Ovary (tissue), 7 donors: ENCODE measurements at regions not wholly inside any gene's neighbourhood (a gene's known extent, or its start where the extent isn't known, plus 50 kb on each side); places are given as distances from the start of the nearest gene placed in this dataset.

Experiments used
- DNase-seq, 5 donors: peaks; one replicate each; pipeline ENCODE4 v3.0.0-alpha.2; 2019 to 2020
- H3K27ac ChIP-seq, 2 donors: fragments of 200-600 bp; one replicate each; pipeline versions ENCODE4 v1.5.1 to v1.8.0; 2019 to 2022
- H3K27me3 ChIP-seq: fragments of 200-600 bp; one replicate; pipeline ENCODE4 v1.8.0; 2022
- H3K36me3 ChIP-seq: fragments of 200-600 bp; sonication (generic); one replicate; pipeline ENCODE4 v1.5.1; 2019
- H3K4me1 ChIP-seq: one replicate; pipeline ENCODE4 v1.8.1; 2013; ENCODE audit warnings: mild to moderate bottlenecking, moderate library complexity; ENCODE audit not compliant: insufficient read depth
- H3K4me3 ChIP-seq: fragments of 200-600 bp; sonication (generic); one replicate; pipeline ENCODE4 v1.5.1; 2017
- H3K9me3 ChIP-seq, 2 donors: fragments of 200-600 bp in 1 of 2; sonication (generic) in 1 of 2; one replicate each; pipeline versions ENCODE4 v1.5.1 to v1.8.1; 2013 to 2019; ENCODE audit warnings: mild to moderate bottlenecking in 1 of 2, moderate library complexity in 1 of 2
- EP300 ChIP-seq: sonication (generic); formaldehyde crosslinking; IDR thresholded peaks from one replicate; pipeline ENCODE4 v1.6.1; 2017; ENCODE audit warnings: antibody characterized with exemption
- POLR2A ChIP-seq: fragments of 450-650 bp; IDR thresholded peaks from one replicate; pipeline ENCODE4 v1.6.1; 2017; ENCODE audit warnings: antibody characterized with exemption, mild to moderate bottlenecking, moderate library complexity
- WGBS, 3 donors: extraction: QIAGEN DNeasy Blood & Tissue Kit in 1 of 3; methylation state at CpG; one replicate each; pipeline versions ENCODE4 v1.1.5 to v1.1.7; 2013 to 2017; 5-methylcytosine and 5-hydroxymethylcytosine counted together
- intact Hi-C, 4 donors: fragments of 100-400 bp; cut with DNase I; formaldehyde crosslinking; loops; one replicate each; pipeline versions ENCODE4 v1.11.0 to v1.15.1; 2022 to 2023
- TF ChIP-seq, protein P1 (sequence below), 3 donors: fragments of 450-650 bp in 2 of 3; fragments of 200-600 bp in 1 of 3; IDR thresholded peaks; one replicate each; pipeline versions ENCODE4 v1.5.1 to v1.8.0; 2016 to 2022; ENCODE audit warnings: antibody characterized with exemption in 3 of 3, mild to moderate bottlenecking in 1 of 3
- donor health status: DM: no; HTN: no; CAD: no; lungs with moderate emphysema.
- donor health status: DM: no; HTN: no; CAD: no.
- donor health status: Bipolar disorder and iron deficiency.
- donor health status: DM: no; HTN: no; CAD: no.
- donor health status: DM: yes; HTN: yes; CAD: no.

DNA sequence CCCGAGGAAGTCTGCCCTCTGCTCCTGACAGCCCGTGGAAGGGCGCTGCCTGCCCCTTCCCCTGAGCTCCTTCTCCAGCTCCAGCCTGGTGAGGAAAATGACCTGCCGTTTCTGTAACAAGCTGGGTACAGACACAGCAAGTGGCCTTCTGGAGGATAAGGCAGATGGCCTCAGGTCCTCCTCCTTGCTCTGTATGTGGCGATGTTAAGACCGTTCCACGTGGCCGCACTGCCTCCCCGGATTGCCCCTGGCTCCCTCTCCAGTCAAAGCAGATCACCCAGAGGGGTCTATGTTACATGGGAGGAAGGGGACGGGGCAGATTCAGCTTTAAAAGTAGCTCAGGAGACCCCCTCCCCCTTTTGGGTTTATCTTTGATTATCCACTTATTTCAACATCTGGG, 80.3 kb upstream of the GATB start:
- H3K4me3 ChIP-seq: no peak overlapping the region
- WGBS, 3 donors: 72 to 78% (median 73%) methylated on average over 10 of the region's 10 CpGs
- intact Hi-C loops: no loop called here
- H3K4me1 ChIP-seq: no peaks in the 10 kb centered on the region
- TF ChIP-seq, protein P1, sequence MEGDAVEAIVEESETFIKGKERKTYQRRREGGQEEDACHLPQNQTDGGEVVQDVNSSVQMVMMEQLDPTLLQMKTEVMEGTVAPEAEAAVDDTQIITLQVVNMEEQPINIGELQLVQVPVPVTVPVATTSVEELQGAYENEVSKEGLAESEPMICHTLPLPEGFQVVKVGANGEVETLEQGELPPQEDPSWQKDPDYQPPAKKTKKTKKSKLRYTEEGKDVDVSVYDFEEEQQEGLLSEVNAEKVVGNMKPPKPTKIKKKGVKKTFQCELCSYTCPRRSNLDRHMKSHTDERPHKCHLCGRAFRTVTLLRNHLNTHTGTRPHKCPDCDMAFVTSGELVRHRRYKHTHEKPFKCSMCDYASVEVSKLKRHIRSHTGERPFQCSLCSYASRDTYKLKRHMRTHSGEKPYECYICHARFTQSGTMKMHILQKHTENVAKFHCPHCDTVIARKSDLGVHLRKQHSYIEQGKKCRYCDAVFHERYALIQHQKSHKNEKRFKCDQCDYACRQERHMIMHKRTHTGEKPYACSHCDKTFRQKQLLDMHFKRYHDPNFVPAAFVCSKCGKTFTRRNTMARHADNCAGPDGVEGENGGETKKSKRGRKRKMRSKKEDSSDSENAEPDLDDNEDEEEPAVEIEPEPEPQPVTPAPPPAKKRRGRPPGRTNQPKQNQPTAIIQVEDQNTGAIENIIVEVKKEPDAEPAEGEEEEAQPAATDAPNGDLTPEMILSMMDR (IDR thresholded peaks at IDR 0.05): no peak
- TF ChIP-seq POLR2A (no peak), EP300 (no peak)
- H3K9me3 ChIP-seq: no peaks in the 10 kb centered on the region
- no peaks in the 10 kb centered on the region for H3K27me3 ChIP-seq
- H3K27ac ChIP-seq: no peak overlapping the region
- no peak for DNase-seq
- H3K36me3 ChIP-seq: no peaks in the 10 kb centered on the region

DNA sequence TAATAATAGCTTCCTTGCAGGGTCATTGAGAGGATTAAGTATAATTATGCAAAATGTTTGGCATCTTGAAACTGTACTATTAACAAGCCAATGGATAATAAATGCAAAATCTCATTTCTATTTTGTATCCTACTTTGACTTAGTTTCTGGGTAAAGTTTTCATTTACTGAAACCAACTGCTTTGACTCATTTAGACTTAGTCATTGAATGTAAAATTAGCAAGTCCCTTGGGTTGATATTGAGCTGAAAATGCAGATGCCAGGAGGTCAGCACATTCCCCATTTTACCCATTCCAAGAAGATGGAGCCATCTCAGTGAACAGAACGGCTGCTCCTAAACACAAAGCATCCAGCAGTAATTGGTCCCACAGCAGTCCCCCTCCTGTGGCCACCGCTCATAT, 74.7 kb upstream of the GATB start:
- H3K27me3 ChIP-seq: no peaks in the 10 kb centered on the region
- intact Hi-C loops: no loop called here
- WGBS, 3 donors: 85 to 94% (median 91%) methylated on average over 2 of the region's 2 CpGs
- no peaks in the 10 kb centered on the region for H3K4me1 ChIP-seq
- TF ChIP-seq EP300 (no peak), POLR2A (no peak)
- TF ChIP-seq, protein P1 (IDR thresholded peaks at IDR 0.05): no peak
- H3K36me3 ChIP-seq: no peaks in the 10 kb centered on the region
- no peak overlapping the region for H3K4me3 ChIP-seq
- no peak overlapping the region for H3K27ac ChIP-seq
- H3K9me3 ChIP-seq: no peaks in the 10 kb centered on the region
- DNase-seq: no peak

DNA sequence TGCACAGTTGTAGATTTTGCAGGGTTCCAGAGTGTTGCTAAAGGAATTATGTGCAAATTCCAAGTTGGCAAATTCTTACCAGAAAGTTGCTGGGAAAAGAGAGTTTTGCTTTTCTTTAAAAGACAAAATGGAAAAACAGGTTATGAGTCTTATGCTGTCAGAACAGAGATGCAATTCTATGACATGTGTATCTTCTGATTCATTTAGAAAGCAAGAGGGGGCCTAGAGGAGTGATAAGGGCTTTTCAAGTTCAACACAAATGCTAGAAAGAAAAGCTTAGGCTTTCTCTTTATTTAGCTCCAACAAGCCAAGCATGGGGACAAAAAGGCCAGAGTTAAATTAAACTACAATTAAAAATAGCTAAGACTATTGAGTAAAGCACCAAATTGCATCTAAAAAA, 72.4 kb upstream of the GATB start:
- TF ChIP-seq EP300 (no peak), POLR2A (no peak)
- TF ChIP-seq, protein P1 (IDR thresholded peaks at IDR 0.05): no peak
- intact Hi-C loops: no loop called here
- no peaks in the 10 kb centered on the region for H3K27me3 ChIP-seq
- H3K36me3 ChIP-seq: no peaks in the 10 kb centered on the region
- H3K4me1 ChIP-seq: no peaks in the 10 kb centered on the region
- H3K4me3 ChIP-seq: no peak overlapping the region
- no peak for DNase-seq
- no peak overlapping the region for H3K27ac ChIP-seq
- no peaks in the 10 kb centered on the region for H3K9me3 ChIP-seq

DNA sequence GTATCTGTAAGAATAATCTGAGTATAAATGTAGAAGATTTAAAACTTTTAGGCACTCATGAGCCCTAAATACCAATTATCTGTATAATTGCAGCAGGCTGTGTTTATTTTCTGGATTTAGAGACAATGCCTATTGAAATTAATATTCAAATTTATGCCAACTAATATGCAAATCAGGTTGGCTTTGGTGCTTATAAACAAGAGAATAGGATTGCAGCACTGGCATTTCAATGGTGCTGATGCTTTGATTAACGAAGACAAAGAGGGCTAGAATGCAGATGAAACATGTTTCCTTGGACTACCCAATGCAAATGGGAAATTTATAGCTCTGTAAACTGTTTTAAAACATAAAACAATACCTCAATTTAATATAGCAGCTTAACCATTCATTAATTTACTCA, 70.7 kb upstream of the GATB start:
- no peaks in the 10 kb centered on the region for H3K36me3 ChIP-seq
- no peaks in the 10 kb centered on the region for H3K4me1 ChIP-seq
- no peaks in the 10 kb centered on the region for H3K9me3 ChIP-seq
- no peaks in the 10 kb centered on the region for H3K27me3 ChIP-seq
- intact Hi-C loops: no loop called here
- TF ChIP-seq EP300 (no peak), POLR2A (no peak)
- TF ChIP-seq, protein P1 (IDR thresholded peaks at IDR 0.05): no peak
- DNase-seq: no peak
- WGBS, 3 donors: 72 to 81% (median 74%) methylated on average over 1 of the region's 1 CpG
- H3K4me3 ChIP-seq: no peak overlapping the region
- H3K27ac ChIP-seq: no peak overlapping the region

DNA sequence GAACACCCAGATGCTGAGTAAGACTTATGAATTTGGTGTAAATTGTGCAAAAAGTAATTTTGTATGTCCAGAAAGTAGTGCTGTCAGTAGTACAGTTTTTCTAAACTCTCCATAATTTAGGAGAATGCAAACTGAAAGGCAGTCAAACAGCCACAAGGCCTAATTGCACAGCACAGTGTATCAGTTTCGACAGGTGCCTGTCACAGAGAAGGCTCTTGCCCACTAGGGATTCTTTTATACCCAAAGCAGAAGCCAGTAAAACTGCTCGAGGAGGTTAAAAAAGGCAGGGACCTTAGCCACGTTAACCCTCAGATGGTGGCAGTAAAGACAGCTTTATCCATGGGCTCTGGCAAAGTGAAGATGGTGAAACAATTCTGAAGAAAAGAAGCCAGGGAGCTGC, 69.4 kb upstream of the GATB start:
- intact Hi-C loops: no loop called here
- H3K27me3 ChIP-seq: no peaks in the 10 kb centered on the region
- no peak for TF ChIP-seq POLR2A
- TF ChIP-seq, protein P1 (IDR thresholded peaks at IDR 0.05): no peak
- no peak overlapping the region for H3K4me3 ChIP-seq
- no peaks in the 10 kb centered on the region for H3K9me3 ChIP-seq
- 77 to 89% (median 80%) methylated on average over 3 of the region's 3 CpGs for WGBS, 3 donors
- no peak for DNase-seq
- no peaks in the 10 kb centered on the region for H3K36me3 ChIP-seq
- H3K4me1 ChIP-seq: no peaks in the 10 kb centered on the region
- no peak overlapping the region for H3K27ac ChIP-seq
